Cardiac fibroblast (primary cell): ENCODE measurements at regions not wholly inside any gene's neighbourhood (a gene's known extent, or its start where the extent isn't known, plus 50 kb on each side); places are given as distances from the start of the nearest gene placed in this dataset.

Experiments
- DNase-seq, 2 donors: peaks; one replicate each; pipeline versions ENCODE4 v3.0.0 to v3.0.0-alpha.2; 2010; ENCODE audit warnings: low read depth in 2 of 2
- H3K4me3 ChIP-seq, 2 donors: replicated peaks in 1 of 2; 1 replicate in 1 of 2; 2 replicates in 1 of 2; pipeline ENCODE4 v1.5.1; 2011; ENCODE audit warnings: low read depth in 2 of 2, low read length in 2 of 2, mild to moderate bottlenecking in 2 of 2, moderate library complexity in 1 of 2
- CTCF ChIP-seq: IDR thresholded peaks from one replicate; pipeline ENCODE4 v1.5.1; 2011; ENCODE audit warnings: low read depth, mild to moderate bottlenecking, low read length, inconsistent platforms

DNA sequence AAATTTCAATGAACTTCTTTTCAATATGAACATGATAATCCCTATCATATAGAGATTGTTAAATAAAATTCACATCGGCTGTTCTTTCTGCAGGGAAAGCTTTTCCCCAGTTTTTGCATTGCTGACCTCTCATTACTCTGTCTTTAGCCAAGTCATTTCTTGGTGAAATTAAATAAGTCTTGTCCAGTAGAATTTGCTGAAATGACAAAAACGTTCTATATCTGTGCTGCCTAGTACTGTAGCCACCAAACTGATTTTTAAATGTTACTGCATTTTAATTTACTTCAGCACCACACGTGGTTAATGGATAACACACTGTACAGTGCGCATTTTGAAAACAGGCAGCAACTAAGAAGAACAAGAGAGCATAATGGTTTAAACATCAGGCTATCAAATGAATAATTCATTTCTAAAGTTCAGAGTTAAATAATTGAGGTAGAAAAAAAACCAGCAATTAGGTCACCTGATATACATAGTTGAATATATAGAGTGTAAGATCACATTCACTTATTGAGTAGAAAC, 178.9 kb downstream of the LIG4 start:
- TF ChIP-seq CTCF = no peak
- no peak for DNase-seq
- no peak overlapping the region for H3K4me3 ChIP-seq

DNA sequence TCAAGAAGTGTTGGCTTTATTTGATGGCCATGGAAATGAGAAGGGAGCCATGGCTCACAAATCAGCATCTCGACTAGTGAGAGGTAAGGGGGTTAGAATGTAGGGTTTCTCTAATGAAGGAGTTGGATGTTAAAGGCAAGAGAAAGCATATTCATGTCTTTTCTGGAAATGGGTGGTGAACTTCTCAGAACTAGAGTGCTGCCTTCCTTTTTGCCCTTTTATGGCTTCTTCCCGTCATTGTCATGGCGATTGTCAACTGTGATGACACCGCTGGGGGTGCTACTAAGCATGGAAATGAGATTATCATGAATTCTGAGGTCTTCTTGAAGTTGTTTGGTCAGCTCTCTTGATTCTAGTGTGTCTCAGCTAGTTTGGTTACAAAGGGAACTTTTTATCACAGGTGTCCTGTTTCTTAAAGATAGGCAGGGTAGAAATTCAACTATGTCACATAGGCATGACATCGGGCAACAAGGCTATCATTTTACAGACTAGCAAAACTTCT, 180.4 kb downstream of the LIG4 start:
- no peak overlapping the region for H3K4me3 ChIP-seq
- no peak for DNase-seq
- no peak for TF ChIP-seq CTCF

DNA sequence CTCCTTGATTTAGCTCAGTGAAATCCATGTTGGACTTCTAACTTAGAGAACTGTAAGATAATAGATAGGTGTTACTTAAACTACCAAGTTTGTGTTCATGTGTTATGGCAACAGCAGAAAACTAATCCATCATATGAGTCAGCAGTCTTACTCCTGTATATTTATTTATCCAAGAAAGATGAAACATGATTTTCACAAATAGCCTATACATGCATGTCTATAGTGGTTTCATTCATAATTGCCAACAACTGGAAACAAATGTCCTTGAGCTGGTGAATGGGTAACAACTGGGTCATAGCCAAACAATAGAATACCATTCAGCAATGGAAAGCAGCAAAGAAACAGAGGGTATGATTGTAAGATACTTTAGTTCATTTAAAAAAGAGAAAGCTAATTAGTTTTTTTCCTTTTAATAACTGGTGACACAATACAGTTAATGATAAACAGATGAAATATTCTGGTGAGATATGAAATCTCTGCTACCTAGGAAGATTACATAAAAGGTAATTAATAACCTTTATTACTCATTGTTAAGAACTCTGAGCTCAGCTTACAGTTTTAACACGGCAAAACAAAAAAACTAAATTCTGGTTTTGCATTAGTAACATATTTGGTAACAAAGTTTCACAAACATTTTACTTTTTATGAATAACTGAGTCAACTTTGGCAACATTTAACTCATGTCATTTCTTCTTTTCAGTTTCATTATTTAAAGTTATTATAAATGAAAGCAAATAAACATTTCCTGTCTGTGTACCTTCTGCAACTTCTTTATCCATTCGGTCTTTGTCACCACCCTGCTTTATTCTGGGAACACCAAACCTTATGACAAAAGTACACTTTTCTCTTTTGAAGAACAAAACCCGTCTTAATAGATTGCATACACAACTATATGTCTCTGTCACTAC, 181.3 kb downstream of the LIG4 start:
- H3K4me3 ChIP-seq = no peak overlapping the region
- no peak for DNase-seq
- TF ChIP-seq CTCF = no peak

DNA sequence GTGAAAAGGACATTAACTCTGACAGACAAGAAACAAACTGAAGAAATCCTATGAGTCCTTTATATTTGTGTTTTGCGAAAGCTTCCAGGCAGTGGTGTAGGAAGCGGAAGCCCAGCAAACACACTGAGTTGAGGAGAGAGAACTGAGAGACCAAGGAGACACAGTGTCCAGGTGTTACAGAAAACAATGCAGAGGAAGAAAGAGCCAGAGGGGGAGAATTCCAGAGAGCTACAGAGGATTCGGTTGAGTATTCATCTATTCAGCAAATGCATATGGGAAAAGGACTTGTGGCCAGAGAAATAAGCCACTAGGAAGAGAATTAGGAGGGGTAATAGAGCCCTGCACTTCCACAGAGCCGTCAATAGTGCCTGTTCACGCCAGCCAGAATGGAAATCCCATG, 183.5 kb downstream of the LIG4 start:
- TF ChIP-seq CTCF = no peak
- no peak overlapping the region for H3K4me3 ChIP-seq

DNA sequence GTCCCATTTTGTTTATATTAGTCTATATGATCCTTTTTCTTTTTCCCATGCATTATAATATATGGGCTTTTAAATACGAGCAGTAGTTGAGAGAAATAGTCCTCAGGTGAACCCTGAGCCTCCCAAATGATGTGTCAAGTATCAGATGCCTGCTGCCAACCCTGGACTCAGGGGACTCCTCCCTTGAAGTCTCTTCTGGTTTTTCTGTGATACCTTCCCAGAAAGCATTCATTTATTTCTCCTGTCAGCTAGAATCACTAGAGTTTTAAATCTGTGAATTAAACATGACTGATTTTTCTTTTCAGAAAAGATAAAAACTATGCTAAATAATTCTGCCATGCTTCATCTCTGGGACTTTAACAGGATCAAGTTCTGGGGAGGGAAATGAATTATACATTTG, 184.6 kb downstream of the LIG4 start:
- no peak overlapping the region for H3K4me3 ChIP-seq
- no peak for TF ChIP-seq CTCF
- DNase-seq = no peak

More for the DNA sequence above, 183.5 kb downstream of the LIG4 start:
- no peak for DNase-seq

GRCh38 chr13:108026680-108027410, 188.5 kb downstream of the LIG4 start:
- no peak for DNase-seq
- TF ChIP-seq CTCF = no peak

More at GRCh38 chr13:108026680-108027410, 188.5 kb downstream of the LIG4 start:
- H3K4me3 ChIP-seq = no peak overlapping the region
